H9 (cell line): ENCODE measurements at regions not wholly inside any gene's neighbourhood (a gene's known extent, or its start where the extent isn't known, plus 50 kb on each side); places are given as distances from the start of the nearest gene placed in this dataset.

ENCODE experiments used
- DNase-seq: peaks from one replicate; pipeline ENCODE4 v3.0.0-alpha.2; 2017
- H2AFZ ChIP-seq: one replicate; pipeline ENCODE4 v1.6.1; 2013; ENCODE audit warnings: mild to moderate bottlenecking, low read length, control low read depth, moderate library complexity
- H2AK5ac ChIP-seq: 2 replicates; pipeline ENCODE4 v1.6.1; 2013; ENCODE audit warnings: low read length, control low read depth, mixed read lengths; ENCODE audit not compliant: insufficient read length
- H2BK120ac ChIP-seq: one replicate; pipeline ENCODE4 v1.6.1; 2013; ENCODE audit warnings: low read depth, mild to moderate bottlenecking, low read length, control low read depth, inconsistent platforms; ENCODE audit not compliant: poor library complexity, severe bottlenecking
- H2BK12ac ChIP-seq: 2 replicates; pipeline ENCODE4 v1.6.1; 2013; ENCODE audit warnings: low read length, control low read depth, mixed read lengths, low read depth; ENCODE audit not compliant: insufficient read length
- H2BK15ac ChIP-seq: 2 replicates; pipeline ENCODE4 v1.6.1; 2013; ENCODE audit warnings: low read depth, low read length, control low read depth
- H2BK20ac ChIP-seq: one replicate; pipeline ENCODE4 v1.6.1; 2013; ENCODE audit warnings: low read depth, mild to moderate bottlenecking, low read length, control low read depth, inconsistent platforms; ENCODE audit not compliant: poor library complexity, severe bottlenecking
- H2BK5ac ChIP-seq: 2 replicates; pipeline ENCODE4 v1.6.1; 2013; ENCODE audit warnings: low read length, control low read depth, mixed read lengths; ENCODE audit not compliant: insufficient read length
- H3K14ac ChIP-seq: 2 replicates; pipeline ENCODE4 v1.6.1; 2013; ENCODE audit warnings: low read length, control low read depth; ENCODE audit not compliant: insufficient read depth
- H3K18ac ChIP-seq: 2 replicates; pipeline ENCODE4 v1.6.1; 2013; ENCODE audit warnings: low read depth, mild to moderate bottlenecking, mixed read lengths, low read length, control low read depth; ENCODE audit not compliant: insufficient read length
- H3K23ac ChIP-seq: 2 replicates; pipeline ENCODE4 v1.6.1; 2013; ENCODE audit warnings: low read length, control low read depth, mixed read lengths, low read depth; ENCODE audit not compliant: insufficient read length
- H3K23me2 ChIP-seq: 2 replicates; pipeline ENCODE4 v1.6.1; 2013; ENCODE audit warnings: low read depth, mild to moderate bottlenecking, mixed read lengths, low read length, control low read depth; ENCODE audit not compliant: insufficient read length, poor library complexity, severe bottlenecking
- H3K27ac ChIP-seq: 2 replicates; pipeline ENCODE4 v1.5.1; 2013; ENCODE audit warnings: low read length, control low read depth, mixed read lengths, low read depth; ENCODE audit not compliant: insufficient read length
- H3K27me3 ChIP-seq: 2 replicates; pipeline ENCODE4 v1.6.1; 2013; ENCODE audit warnings: low read length, control low read depth, inconsistent platforms; ENCODE audit not compliant: insufficient read depth
- H3K4ac ChIP-seq: 2 replicates; pipeline ENCODE4 v1.6.1; 2013; ENCODE audit warnings: low read depth, mild to moderate bottlenecking, control low read depth, inconsistent platforms, low read length, moderate library complexity
- H3K4me1 ChIP-seq: 2 replicates; pipeline ENCODE4 v1.6.1; 2013; ENCODE audit warnings: low read length, control low read depth, inconsistent platforms; ENCODE audit not compliant: insufficient read depth
- H3K4me2 ChIP-seq: 2 replicates; pipeline ENCODE4 v1.6.1; 2013; ENCODE audit warnings: low read length, control low read depth, mixed read lengths; ENCODE audit not compliant: insufficient read length, insufficient read depth
- H3K56ac ChIP-seq: 2 replicates; pipeline ENCODE4 v1.6.1; 2013; ENCODE audit warnings: low read depth, mild to moderate bottlenecking, mixed read lengths, low read length, control low read depth; ENCODE audit not compliant: insufficient read length
- H3K79me1 ChIP-seq: 2 replicates; pipeline ENCODE4 v1.6.1; 2013; ENCODE audit warnings: low read depth, mild to moderate bottlenecking, moderate library complexity, low read length, control low read depth, inconsistent platforms; ENCODE audit not compliant: insufficient read depth, poor library complexity, severe bottlenecking
- H3K79me2 ChIP-seq: 2 replicates; pipeline ENCODE4 v1.6.1; 2013; ENCODE audit warnings: low read length, control low read depth, inconsistent platforms; ENCODE audit not compliant: insufficient read depth
- H3K9ac ChIP-seq: 2 replicates; pipeline ENCODE4 v1.6.1; 2013; ENCODE audit warnings: low read length, control low read depth, mixed read lengths; ENCODE audit not compliant: insufficient read length; ENCODE audit errors: extremely low read depth
- H3K9me3 ChIP-seq: one replicate; pipeline ENCODE4 v1.6.1; 2013; ENCODE audit warnings: low read depth, low read length, inconsistent platforms; ENCODE audit not compliant: control insufficient read depth
- H3T11ph ChIP-seq: one replicate; pipeline ENCODE4 v1.6.1; 2013; ENCODE audit warnings: mild to moderate bottlenecking, low read length, control low read depth, inconsistent platforms
- H4K20me1 ChIP-seq: one replicate; pipeline ENCODE4 v1.6.1; 2013; ENCODE audit not compliant: control insufficient read depth, insufficient read length, insufficient read depth
- H4K5ac ChIP-seq: 2 replicates; pipeline ENCODE4 v1.6.1; 2013; ENCODE audit warnings: low read depth, mild to moderate bottlenecking, mixed read lengths, low read length, control low read depth; ENCODE audit not compliant: insufficient read length
- H4K8ac ChIP-seq: replicated peaks from 2 replicates; pipeline ENCODE4 v1.6.1; 2013; ENCODE audit warnings: low read length, control low read depth, mixed read lengths, low read depth; ENCODE audit not compliant: insufficient read length
- H4K91ac ChIP-seq: 2 replicates; pipeline ENCODE4 v1.6.1; 2013; ENCODE audit warnings: low read depth, mild to moderate bottlenecking, moderate library complexity, mixed read lengths, low read length, control low read depth; ENCODE audit not compliant: insufficient read length
- H3K27ac Mint-ChIP-seq, 3 experiments: 2 replicates in 2 of 3; 3 replicates in 1 of 3; pipeline ENCODE4 v1.8.0; 2020 to 2021; ENCODE audit warnings: mixed read lengths in 3 of 3, mild to moderate bottlenecking in 1 of 3, moderate library complexity in 1 of 3
- H3K27me3 Mint-ChIP-seq: 2 replicates; pipeline ENCODE4 v1.8.0; 2021; ENCODE audit warnings: low read depth, mild to moderate bottlenecking, moderate library complexity, mixed read lengths
- H3K36me3 Mint-ChIP-seq, 3 experiments: 2 replicates in 2 of 3; 3 replicates in 1 of 3; pipeline ENCODE4 v1.8.0; 2020 to 2021; ENCODE audit warnings: low read depth in 3 of 3, mixed read lengths in 3 of 3; ENCODE audit not compliant: insufficient read depth in 1 of 3
- H3K4me1 Mint-ChIP-seq, 2 experiments: 2 replicates each; pipeline ENCODE4 v1.8.0; 2020; ENCODE audit warnings: mixed read lengths in 2 of 2
- H3K4me3 Mint-ChIP-seq, 2 experiments: 2 replicates in 1 of 2; 3 replicates in 1 of 2; pipeline ENCODE4 v1.8.0; 2020 to 2021; ENCODE audit warnings: mild to moderate bottlenecking in 2 of 2, mixed read lengths in 2 of 2, moderate library complexity in 1 of 2
- H3K9me3 Mint-ChIP-seq, 2 experiments: 2 replicates in 1 of 2; 3 replicates in 1 of 2; pipeline ENCODE4 v1.8.0; 2020; ENCODE audit warnings: mild to moderate bottlenecking in 2 of 2, mixed read lengths in 2 of 2, moderate library complexity in 1 of 2
- CTCF ChIP-seq: fragments of 200-600 bp; sonication (generic); conservative IDR thresholded peaks from 3 replicates; pipeline ENCODE4 v1.8.0; 2021; ENCODE audit warnings: antibody characterized with exemption, mild to moderate bottlenecking
- WGBS: extraction: QIAGEN DNeasy Blood & Tissue Kit; methylation state at CpG from one replicate; pipeline ENCODE4 v1.1.7; 2013; ENCODE audit warnings: missing lambda C conversion rate, low lambda C conversion rate, mixed read lengths; ENCODE audit not compliant: insufficient read length; ENCODE audit errors: extremely low coverage; 5-methylcytosine and 5-hydroxymethylcytosine counted together

- no CpG with 5 or more reads among the region's 7 CpGs for WGBS
Measured at GRCh38 chr18:44579745-44580144, 100.9 kb upstream of the SETBP1 start.

More at GRCh38 chr18:44579745-44580144, 100.9 kb upstream of the SETBP1 start:
- H4K8ac ChIP-seq = no peak overlapping the region
- no peaks in the 10 kb centered on the region for H3K4me1 ChIP-seq
- Mint-ChIP-seq H3K36me3 (no peaks in the 10 kb centered on the region), H3K27ac (no peak overlapping the region), H3K4me1 (peaks cover 8 to 12% of the 10 kb centered on the region in 2 experiments), H3K9me3 (no peaks in the 10 kb centered on the region), H3K27me3 (no peaks in the 10 kb centered on the region), H3K4me3 (no peak overlapping the region)
- no peak overlapping the region for H3K14ac ChIP-seq
- H3K79me2 ChIP-seq = no peaks in the 10 kb centered on the region
- no peak overlapping the region for H2BK5ac ChIP-seq
- no peaks in the 10 kb centered on the region for H3K79me1 ChIP-seq
- H3K4ac ChIP-seq = no peak overlapping the region
- H3K23me2 ChIP-seq = no peaks in the 10 kb centered on the region
- H3K4me2 ChIP-seq = no peak overlapping the region
- no peak overlapping the region for H3K9ac ChIP-seq
- no peak overlapping the region for H2AFZ ChIP-seq
- H3K27ac ChIP-seq = no peak overlapping the region
- no peak overlapping the region for H4K91ac ChIP-seq
- H2BK12ac ChIP-seq = no peak overlapping the region
- H4K5ac ChIP-seq = no peak overlapping the region
- no peak overlapping the region for H2BK120ac ChIP-seq
- no peak overlapping the region for H2BK20ac ChIP-seq
- no peak for DNase-seq
- H3K56ac ChIP-seq = no peak overlapping the region
- no peak for TF ChIP-seq CTCF
- no peaks in the 10 kb centered on the region for H3K27me3 ChIP-seq
- no peak overlapping the region for H2BK15ac ChIP-seq
- no peaks in the 10 kb centered on the region for H3K9me3 ChIP-seq
- no peak overlapping the region for H3K23ac ChIP-seq
- H4K20me1 ChIP-seq = no peaks in the 10 kb centered on the region
- H2AK5ac ChIP-seq = no peak overlapping the region
- H3K18ac ChIP-seq = no peak overlapping the region
- no peak overlapping the region for H3T11ph ChIP-seq
